PC-9 (cell line): ENCODE measurements at regions not wholly inside any gene's neighbourhood (a gene's known extent, or its start where the extent isn't known, plus 50 kb on each side); places are given as distances from the start of the nearest gene placed in this dataset.

Experiments
- BruUV-seq: library from RNA; stranded (reverse); fragments of 400-500 nt; replicated peaks from 2 replicates; lab custom pipeline; 2021; lab: Mats Ljungman, UMichigan
- CTCF ChIA-PET: fragments of 300-600 bp; sonication (Branson Sonifier 250); formaldehyde crosslinking; loops from one replicate; lab custom pipeline; 2022; ENCODE audit warnings: antibody characterized with exemption; lab: Charles Lee
- POLR2A ChIA-PET: fragments of 300-600 bp; sonication (Branson Sonifier 250); formaldehyde crosslinking; loops from one replicate; lab custom pipeline; 2022; ENCODE audit warnings: antibody characterized with exemption; ENCODE audit not compliant: unreplicated experiment; lab: Charles Lee
- DNase-seq, 2 experiments: peaks; one replicate each; pipeline versions ENCODE4 v3.0.0 to v3.0.0-alpha.2; 2015 to 2022; ENCODE audit warnings: mixed read lengths in 1 of 2
- H2AFZ ChIP-seq: fragments of 200-600 bp; sonication (generic); 2 replicates; pipeline ENCODE4 v1.8.1; 2017; ENCODE audit warnings: antibody characterized with exemption
- H3F3A ChIP-seq: fragments of 200-600 bp; sonication (generic); 2 replicates; pipeline ENCODE4 v1.8.1; 2017; ENCODE audit warnings: antibody characterized with exemption, mild to moderate bottlenecking, low read depth; ENCODE audit not compliant: insufficient read depth
- H3K27ac ChIP-seq: fragments of 200-600 bp; sonication (generic); 2 replicates; pipeline ENCODE4 v1.6.1; 2016; ENCODE audit warnings: mixed run types
- H3K27me3 ChIP-seq: fragments of 200-600 bp; sonication (generic); 2 replicates; pipeline ENCODE4 v1.6.1; 2016; ENCODE audit warnings: low read depth, mixed run types; ENCODE audit not compliant: insufficient read depth
- H3K36me3 ChIP-seq: fragments of 200-600 bp; sonication (generic); 2 replicates; pipeline ENCODE4 v1.6.1; 2016; ENCODE audit warnings: low read depth, mixed run types
- H3K4me1 ChIP-seq: fragments of 200-600 bp; sonication (generic); replicated peaks from 2 replicates; pipeline ENCODE4 v1.6.1; 2016; ENCODE audit warnings: mixed run types; ENCODE audit not compliant: insufficient read depth
- H3K4me2 ChIP-seq: fragments of 200-600 bp; sonication (generic); 2 replicates; pipeline ENCODE4 v1.6.1; 2017; ENCODE audit warnings: mixed run types
- H3K4me3 ChIP-seq: fragments of 200-600 bp; sonication (generic); 2 replicates; pipeline ENCODE4 v1.6.1; 2016; ENCODE audit warnings: mixed run types
- H3K79me2 ChIP-seq: fragments of 200-600 bp; sonication (generic); 2 replicates; pipeline ENCODE4 v1.6.1; 2017; ENCODE audit warnings: low read depth, mixed run types
- H3K9me2 ChIP-seq: fragments of 200-600 bp; sonication (generic); 2 replicates; pipeline ENCODE4 v1.8.1; 2017; ENCODE audit warnings: mild to moderate bottlenecking; ENCODE audit not compliant: insufficient read depth
- H3K9me3 ChIP-seq: fragments of 200-600 bp; sonication (generic); 2 replicates; pipeline ENCODE4 v1.8.1; 2016; ENCODE audit warnings: low read depth; ENCODE audit not compliant: insufficient read depth
- H4K20me1 ChIP-seq: fragments of 200-600 bp; sonication (generic); 2 replicates; pipeline ENCODE4 v1.8.1; 2017; ENCODE audit not compliant: insufficient read depth
- EZH2 ChIP-seq: fragments of 200-600 bp; sonication (generic); IDR thresholded peaks from 2 replicates; pipeline ENCODE4 v1.8.0; 2017; ENCODE audit warnings: antibody characterized with exemption, low read depth
- intact Hi-C: fragments of 100-400 bp; cut with micrococcal nuclease; formaldehyde crosslinking; loops from one replicate; pipeline ENCODE4 v1.10.0; 2022; ENCODE audit not compliant: unreplicated experiment
- TF ChIP-seq, protein P1 (sequence below): fragments of 200-600 bp; sonication (generic); conservative IDR thresholded peaks from 2 replicates; pipeline ENCODE4 v1.6.1; 2017; ENCODE audit warnings: mixed run types, antibody characterized with exemption, mild to moderate bottlenecking, moderate library complexity

DNA sequence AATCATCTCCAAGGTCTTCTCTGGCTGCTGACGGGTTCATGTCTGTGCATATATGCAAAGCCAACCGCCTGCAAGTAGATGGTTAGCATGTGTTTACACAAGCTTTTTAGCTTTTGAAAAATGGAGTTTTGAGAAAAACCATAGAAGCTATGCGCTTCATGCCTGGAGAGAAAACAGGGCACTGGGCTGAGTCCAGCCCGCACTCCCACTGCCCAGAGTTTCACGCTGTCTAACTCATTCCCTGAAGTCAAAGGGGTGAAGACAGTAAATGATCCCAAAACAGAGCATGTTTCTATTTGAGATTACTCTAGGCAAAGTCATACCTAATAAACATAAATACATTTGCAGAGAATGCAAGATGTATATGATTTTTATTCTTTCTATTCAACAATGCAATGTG is 278.8 kb downstream of the IRX2 start:
- intact Hi-C loops = no loop called here
- Histone ChIP-seq H3K4me2 (no peak overlapping the region), H4K20me1 (no peaks in the 10 kb centered on the region), H3K4me1 (no peaks in the 10 kb centered on the region), H3K27ac (no peak overlapping the region), H3K9me3 (no peaks in the 10 kb centered on the region), H3K4me3 (no peak overlapping the region), H2AFZ (no peak overlapping the region), H3K36me3 (no peaks in the 10 kb centered on the region), H3K79me2 (no peaks in the 10 kb centered on the region), H3K27me3 (peaks cover 97% of the 10 kb centered on the region), H3F3A (no peaks in the 10 kb centered on the region), H3K9me2 (no peaks in the 10 kb centered on the region)
- POLR2A ChIA-PET = no interaction called here
- DNase-seq = no peak
- CTCF ChIA-PET = no interaction called here
- no peak for TF ChIP-seq EZH2
- TF ChIP-seq, protein P1, sequence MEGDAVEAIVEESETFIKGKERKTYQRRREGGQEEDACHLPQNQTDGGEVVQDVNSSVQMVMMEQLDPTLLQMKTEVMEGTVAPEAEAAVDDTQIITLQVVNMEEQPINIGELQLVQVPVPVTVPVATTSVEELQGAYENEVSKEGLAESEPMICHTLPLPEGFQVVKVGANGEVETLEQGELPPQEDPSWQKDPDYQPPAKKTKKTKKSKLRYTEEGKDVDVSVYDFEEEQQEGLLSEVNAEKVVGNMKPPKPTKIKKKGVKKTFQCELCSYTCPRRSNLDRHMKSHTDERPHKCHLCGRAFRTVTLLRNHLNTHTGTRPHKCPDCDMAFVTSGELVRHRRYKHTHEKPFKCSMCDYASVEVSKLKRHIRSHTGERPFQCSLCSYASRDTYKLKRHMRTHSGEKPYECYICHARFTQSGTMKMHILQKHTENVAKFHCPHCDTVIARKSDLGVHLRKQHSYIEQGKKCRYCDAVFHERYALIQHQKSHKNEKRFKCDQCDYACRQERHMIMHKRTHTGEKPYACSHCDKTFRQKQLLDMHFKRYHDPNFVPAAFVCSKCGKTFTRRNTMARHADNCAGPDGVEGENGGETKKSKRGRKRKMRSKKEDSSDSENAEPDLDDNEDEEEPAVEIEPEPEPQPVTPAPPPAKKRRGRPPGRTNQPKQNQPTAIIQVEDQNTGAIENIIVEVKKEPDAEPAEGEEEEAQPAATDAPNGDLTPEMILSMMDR = no peak
- no TSS peak for BruUV-seq

DNA sequence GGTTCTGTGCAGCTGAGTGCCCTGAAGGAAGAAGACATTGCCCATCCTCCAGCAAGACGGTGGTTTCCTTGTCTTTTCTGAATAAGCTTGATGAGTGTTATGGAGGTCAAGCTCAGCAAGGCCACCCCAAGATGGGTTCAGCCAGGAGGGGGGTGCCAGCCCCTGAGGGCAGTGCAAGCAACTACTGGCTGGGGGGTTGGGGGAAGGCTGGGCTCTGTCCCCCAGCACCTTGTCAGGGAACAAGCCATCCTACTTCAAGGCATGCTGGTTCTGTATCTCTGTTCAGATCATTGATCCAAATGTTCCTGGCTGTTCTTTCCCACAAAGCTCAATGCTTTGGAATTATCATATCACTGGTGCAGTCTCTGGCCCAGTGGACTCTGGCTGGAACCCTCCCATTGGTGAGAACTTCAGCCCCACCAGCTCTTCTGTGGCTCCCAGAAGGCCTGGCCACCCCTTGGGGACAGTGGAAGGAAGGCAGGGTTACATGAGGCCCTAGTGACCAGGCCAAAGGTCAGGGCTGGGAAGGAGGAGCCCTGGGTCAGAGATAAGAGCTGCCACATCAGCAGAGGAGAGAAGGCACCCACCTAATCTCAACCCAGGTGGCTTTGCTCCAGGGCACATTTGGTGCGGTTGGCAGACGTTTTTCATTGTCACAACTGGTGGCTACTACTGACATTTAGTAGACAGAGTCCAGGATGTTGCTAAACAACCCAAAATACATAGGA is 280.2 kb downstream of the IRX2 start:
- ChIA-PET POLR2A (no interaction called here), CTCF (no interaction called here)
- no TSS peak for BruUV-seq

DNA sequence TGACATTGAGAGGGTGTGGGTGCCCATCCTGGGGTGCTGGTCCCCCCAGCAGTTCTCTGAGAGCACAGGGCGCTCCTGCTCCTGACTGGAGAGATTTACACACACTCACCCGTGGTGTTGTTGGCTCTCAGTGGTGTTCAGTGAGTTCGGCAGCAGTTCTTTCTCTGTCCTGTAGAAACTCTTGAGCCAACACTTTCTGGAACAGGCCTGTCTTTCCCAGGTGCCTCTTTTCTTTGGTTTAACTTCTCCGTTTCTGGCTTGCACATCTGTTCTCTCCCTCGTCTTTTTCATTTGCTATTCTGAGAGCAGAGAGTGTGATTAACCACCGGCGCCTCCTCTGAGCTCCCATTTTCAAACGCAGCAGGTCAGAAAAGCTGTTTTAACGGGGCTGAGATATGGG is 284.5 kb downstream of the IRX2 start:
- no peaks in the 10 kb centered on the region for H3K4me1 ChIP-seq
- TF ChIP-seq, protein P1 = no peak
- TF ChIP-seq EZH2 = no peak
- BruUV-seq = no TSS peak
- no peaks in the 10 kb centered on the region for H3K9me3 ChIP-seq
- intact Hi-C loops = no loop called here
- no peaks in the 10 kb centered on the region for H3F3A ChIP-seq
- H3K9me2 ChIP-seq = no peaks in the 10 kb centered on the region
- no peak overlapping the region for H3K27ac ChIP-seq
- ChIA-PET CTCF (no interaction called here), POLR2A (no interaction called here)
- H3K36me3 ChIP-seq = no peaks in the 10 kb centered on the region
- no peaks in the 10 kb centered on the region for H3K79me2 ChIP-seq
- H3K4me2 ChIP-seq = no peak overlapping the region
- no peak overlapping the region for H2AFZ ChIP-seq
- H4K20me1 ChIP-seq = no peaks in the 10 kb centered on the region
- no peak overlapping the region for H3K4me3 ChIP-seq
- peaks cover 98% of the 10 kb centered on the region for H3K27me3 ChIP-seq
- no peak for DNase-seq

More for the DNA sequence above, 280.2 kb downstream of the IRX2 start:
- intact Hi-C loops = no loop called here
- no peak overlapping the region for H3K4me3 ChIP-seq
- TF ChIP-seq EZH2 = no peak
- TF ChIP-seq, protein P1 = no peak
- no peaks in the 10 kb centered on the region for H4K20me1 ChIP-seq
- no peaks in the 10 kb centered on the region for H3K4me1 ChIP-seq
- DNase-seq = no peak
- H3K36me3 ChIP-seq = no peaks in the 10 kb centered on the region
- no peaks in the 10 kb centered on the region for H3K9me2 ChIP-seq
- no peaks in the 10 kb centered on the region for H3K79me2 ChIP-seq
- no peak overlapping the region for H3K4me2 ChIP-seq
- H3K27me3 ChIP-seq = peaks cover 97% of the 10 kb centered on the region
- H3F3A ChIP-seq = no peaks in the 10 kb centered on the region
- H3K27ac ChIP-seq = no peak overlapping the region
- no peaks in the 10 kb centered on the region for H3K9me3 ChIP-seq
- no peak overlapping the region for H2AFZ ChIP-seq
